Hematopoietic multipotent progenitor cell treated with erythropoietin and hydrocortisone succinate and interleukin-3 and kit ligand, for 8 days (in vitro differentiated cells): ENCODE measurements at regions not wholly inside any gene's neighbourhood (a gene's known extent, or its start where the extent isn't known, plus 50 kb on each side); places are given as distances from the start of the nearest gene placed in this dataset.

ENCODE experiments used
- DNase-seq: peaks from one replicate; pipeline ENCODE4 v3.0.0-alpha.2; 2015

GRCh38 chr5:105739732-105740131, 1931.0 kb downstream of the EFNA5 start:
- no peak for DNase-seq

GRCh38 chr5:105735704-105736103, 1935.0 kb downstream of the EFNA5 start:
- DNase-seq = no peak

GRCh38 chr5:105730982-105731381, 1939.8 kb downstream of the EFNA5 start:
- no peak for DNase-seq

- DNase-seq = no peak
Observed at GRCh38 chr5:105726093-105726492, 1944.6 kb downstream of the EFNA5 start.

GRCh38 chr5:105708442-105708841, 1962.3 kb downstream of the EFNA5 start:
- no peak for DNase-seq

- no peak for DNase-seq
Observed at GRCh38 chr5:105702323-105702722, 1968.4 kb downstream of the EFNA5 start.

GRCh38 chr5:105696440-105696839, 1974.3 kb downstream of the EFNA5 start:
- DNase-seq = no peak

- DNase-seq = no peak
Observed at GRCh38 chr5:105695941-105696340, 1974.8 kb downstream of the EFNA5 start.

GRCh38 chr5:105689596-105689995, 1981.1 kb downstream of the EFNA5 start:
- DNase-seq = no peak

GRCh38 chr5:105688227-105688792, 1982.4 kb downstream of the EFNA5 start:
- DNase-seq = no peak

GRCh38 chr5:105687493-105687892, 1983.2 kb downstream of the EFNA5 start:
- no peak for DNase-seq

- no peak for DNase-seq
Observed at GRCh38 chr5:105685884-105686283, 1984.9 kb downstream of the EFNA5 start.

GRCh38 chr5:105684799-105685198, 1985.9 kb downstream of the EFNA5 start:
- no peak for DNase-seq

GRCh38 chr5:105680858-105681475, 1989.8 kb downstream of the EFNA5 start:
- no peak for DNase-seq

- no peak for DNase-seq
Observed at GRCh38 chr5:105677291-105677690, 1993.4 kb downstream of the EFNA5 start.

GRCh38 chr5:105670596-105670995, 2000.1 kb downstream of the EFNA5 start:
- no peak for DNase-seq

GRCh38 chr5:105663671-105664070, 2007.1 kb downstream of the EFNA5 start:
- no peak for DNase-seq

- no peak for DNase-seq
Observed at GRCh38 chr5:105659396-105659795, 2011.3 kb downstream of the EFNA5 start.

GRCh38 chr5:105640328-105640727, 2030.4 kb downstream of the EFNA5 start:
- DNase-seq = no peak

GRCh38 chr5:105639511-105639910, 2031.2 kb downstream of the EFNA5 start:
- DNase-seq = no peak

GRCh38 chr5:105639068-105639467, 2031.7 kb downstream of the EFNA5 start:
- DNase-seq = no peak

- no peak for DNase-seq
Observed at GRCh38 chr5:105638437-105638836, 2032.3 kb downstream of the EFNA5 start.

- DNase-seq = no peak
Observed at GRCh38 chr5:105632043-105632442, 2038.7 kb downstream of the EFNA5 start.

GRCh38 chr5:105630803-105631202, 2039.9 kb downstream of the EFNA5 start:
- no peak for DNase-seq

- no peak for DNase-seq
Observed at GRCh38 chr5:105619725-105620124, 2051.0 kb downstream of the EFNA5 start.
